H1 (cell line): ENCODE measurements at regions not wholly inside any gene's neighbourhood (a gene's known extent, or its start where the extent isn't known, plus 50 kb on each side); places are given as distances from the start of the nearest gene placed in this dataset.

Experiments
- CTCF ChIA-PET: fragments of 300-600 bp; sonication (Branson Sonifier 250); formaldehyde crosslinking; loops from one replicate; lab custom pipeline; 2021; ENCODE audit not compliant: partially characterized antibody; lab: Charles Lee
- POLR2A ChIA-PET: fragments of 300-600 bp; sonication (Branson Sonifier 250); formaldehyde crosslinking; loops from one replicate; lab custom pipeline; 2021; ENCODE audit warnings: inconsistent platforms; ENCODE audit not compliant: partially characterized antibody; lab: Charles Lee
- DNase-seq, 2 experiments: peaks; one replicate each; pipeline versions ENCODE4 v3.0.0 to v3.0.0-alpha.2; 2010 to 2022; ENCODE audit warnings: low spot score in 2 of 2, low read depth in 1 of 2, mixed read lengths in 1 of 2
- FAIRE-seq: peaks from 2 replicates; lab custom pipeline; 2011; peaks lifted over from hg19 to GRCh38; lab: Jason Lieb, UNC
- H2AFZ ChIP-seq: 2 replicates; pipeline ENCODE4 v1.8.1; 2012; ENCODE audit warnings: low read length, inconsistent platforms
- H2AK5ac ChIP-seq: 2 replicates; pipeline ENCODE4 v1.6.1; 2013; ENCODE audit warnings: low read depth, low read length
- H2BK120ac ChIP-seq: replicated peaks from 2 replicates; pipeline ENCODE3; 2013; ENCODE audit warnings: low read depth, low read length, inconsistent platforms
- H2BK12ac ChIP-seq: 2 replicates; pipeline ENCODE4 v1.6.1; 2013; ENCODE audit warnings: low read depth, low read length
- H2BK15ac ChIP-seq: 2 replicates; pipeline ENCODE4 v1.6.1; 2013; ENCODE audit warnings: low read length
- H2BK20ac ChIP-seq: 2 replicates; pipeline ENCODE4 v1.6.1; 2013; ENCODE audit warnings: low read length
- H2BK5ac ChIP-seq: 2 replicates; pipeline ENCODE4 v1.6.1; 2013; ENCODE audit warnings: low read depth, low read length
- H3K14ac ChIP-seq: 2 replicates; pipeline ENCODE4 v1.6.1; 2013; ENCODE audit warnings: inconsistent platforms; ENCODE audit not compliant: insufficient read length
- H3K18ac ChIP-seq: 2 replicates; pipeline ENCODE4 v1.6.1; 2013; ENCODE audit warnings: low read length; ENCODE audit errors: extremely low read depth
- H3K23ac ChIP-seq: 2 replicates; pipeline ENCODE4 v1.6.1; 2013; ENCODE audit warnings: inconsistent platforms; ENCODE audit not compliant: insufficient read length
- H3K23me2 ChIP-seq: 2 replicates; pipeline ENCODE4 v1.6.1; 2013; ENCODE audit warnings: low read depth, low read length
- H3K27ac ChIP-seq: 2 replicates; pipeline ENCODE4 v1.6.1; 2011; ENCODE audit warnings: low read depth, low read length, inconsistent platforms
- H3K27me3 ChIP-seq, 4 experiments: replicated peaks in 1 of 4; 1 replicate in 1 of 4; 2 replicates in 3 of 4; pipeline versions ENCODE4 v1.6.1 to v1.8.1; 2011 to 2013; ENCODE audit warnings: low read length in 3 of 4, mild to moderate bottlenecking in 3 of 4, inconsistent platforms in 2 of 4, mixed read lengths in 2 of 4, moderate library complexity in 1 of 4; ENCODE audit not compliant: control insufficient read depth in 3 of 4, insufficient read depth in 3 of 4; ENCODE audit errors: extremely low read depth in 1 of 4
- H3K36me3 ChIP-seq, 4 experiments: 2 replicates each; pipeline versions ENCODE4 v1.6.1 to v1.8.1; 2011 to 2013; ENCODE audit warnings: mild to moderate bottlenecking in 4 of 4, low read length in 3 of 4, moderate library complexity in 2 of 4, control low read depth in 1 of 4, inconsistent platforms in 1 of 4; ENCODE audit not compliant: insufficient read depth in 4 of 4, control insufficient read depth in 2 of 4
- H3K4ac ChIP-seq: replicated peaks from 2 replicates; pipeline ENCODE3; 2013; ENCODE audit warnings: low read length, low read depth, mixed read lengths, inconsistent platforms; ENCODE audit not compliant: insufficient read length
- H3K4me1 ChIP-seq, 4 experiments: replicated peaks in 1 of 4; 1 replicate in 1 of 4; 2 replicates in 3 of 4; pipeline versions ENCODE4 v1.6.1 to v1.8.1; 2011 to 2013; ENCODE audit warnings: low read length in 3 of 4, inconsistent platforms in 2 of 4, mixed read lengths in 1 of 4; ENCODE audit not compliant: insufficient read depth in 4 of 4, control insufficient read depth in 3 of 4
- H3K4me2 ChIP-seq, 2 experiments: 2 replicates each; pipeline versions ENCODE4 v1.6.1 to v1.8.1; 2011 to 2013; ENCODE audit warnings: low read depth in 2 of 2, low read length in 2 of 2, control low read depth in 1 of 2, inconsistent platforms in 1 of 2, mild to moderate bottlenecking in 1 of 2; ENCODE audit not compliant: insufficient read depth in 1 of 2
- H3K4me3 ChIP-seq, 4 experiments: fragments of 200-600, 300-600 bp in 1 of 4; sonication (generic), shearing (Covaris generic), sonication (Bioruptor Twin) in 1 of 4; 2 replicates each; pipeline versions ENCODE4 v1.5.1 to v1.8.1; 2011 to 2016; ENCODE audit warnings: low read length in 4 of 4, low read depth in 3 of 4, control low read depth in 2 of 4, inconsistent platforms in 2 of 4, mild to moderate bottlenecking in 2 of 4, mixed read lengths in 1 of 4, moderate library complexity in 1 of 4; ENCODE audit not compliant: insufficient read depth in 2 of 4; ENCODE audit errors: extremely low read depth in 1 of 4
- H3K56ac ChIP-seq: replicated peaks from 2 replicates; pipeline ENCODE3; 2013; ENCODE audit warnings: low read depth, mild to moderate bottlenecking, mixed read lengths, low read length, inconsistent platforms; ENCODE audit not compliant: insufficient read length
- H3K79me1 ChIP-seq: 2 replicates; pipeline ENCODE4 v1.6.1; 2013; ENCODE audit warnings: low read depth, low read length, control low read depth
- H3K79me2 ChIP-seq, 2 experiments: 2 replicates each; pipeline versions ENCODE4 v1.6.1 to v1.8.1; 2012 to 2013; ENCODE audit warnings: low read length in 2 of 2, mild to moderate bottlenecking in 2 of 2, inconsistent platforms in 1 of 2; ENCODE audit not compliant: insufficient read depth in 2 of 2, control insufficient read depth in 1 of 2
- H3K9ac ChIP-seq, 4 experiments: replicated peaks in 1 of 4; 1 replicate in 1 of 4; 2 replicates in 3 of 4; pipeline versions ENCODE4 v1.6.1 to v1.8.1; 2011 to 2013; ENCODE audit warnings: low read depth in 3 of 4, low read length in 3 of 4, control low read depth in 2 of 4, mild to moderate bottlenecking in 2 of 4, moderate library complexity in 2 of 4, inconsistent platforms in 1 of 4; ENCODE audit errors: extremely low read depth in 1 of 4
- H3K9me3 ChIP-seq, 2 experiments: 2 replicates each; pipeline versions ENCODE4 v1.6.1 to v1.8.1; 2012 to 2013; ENCODE audit warnings: mild to moderate bottlenecking in 2 of 2, moderate library complexity in 2 of 2, control low read depth in 1 of 2, inconsistent platforms in 1 of 2, low read depth in 1 of 2, low read length in 1 of 2, mixed read lengths in 1 of 2; ENCODE audit not compliant: insufficient read depth in 2 of 2
- H4K20me1 ChIP-seq, 2 experiments: replicated peaks in 1 of 2; 2 replicates each; pipeline versions ENCODE3 to v1.8.1; 2011 to 2013; ENCODE audit warnings: inconsistent platforms in 2 of 2, low read length in 2 of 2, mild to moderate bottlenecking in 1 of 2; ENCODE audit not compliant: insufficient read depth in 2 of 2, control insufficient read depth in 1 of 2
- H4K5ac ChIP-seq: 2 replicates; pipeline ENCODE4 v1.6.1; 2013; ENCODE audit warnings: low read length, low read depth, mixed read lengths, inconsistent platforms; ENCODE audit not compliant: insufficient read length
- H4K8ac ChIP-seq: 2 replicates; pipeline ENCODE4 v1.8.0; 2013; ENCODE audit warnings: mild to moderate bottlenecking, moderate library complexity, low read length, inconsistent platforms; ENCODE audit not compliant: insufficient read depth; ENCODE audit errors: extremely low read depth
- H4K91ac ChIP-seq: replicated peaks from 2 replicates; pipeline ENCODE3; 2013; ENCODE audit warnings: low read length, mixed read lengths, inconsistent platforms; ENCODE audit not compliant: insufficient read length
- ATF3 ChIP-seq: IDR thresholded peaks from 2 replicates; pipeline ENCODE4 v1.6.1; 2011; ENCODE audit warnings: low read depth, mild to moderate bottlenecking, low read length; ENCODE audit not compliant: insufficient read depth
- CEBPB ChIP-seq: IDR thresholded peaks from 2 replicates; pipeline ENCODE4 v1.6.1; 2012; ENCODE audit warnings: low read depth, low read length
- CHD1 ChIP-seq: IDR thresholded peaks from 2 replicates; pipeline ENCODE4 v1.6.1; 2012; ENCODE audit warnings: low read depth, low read length, improper control_type of control experiment
- CREB1 ChIP-seq: IDR thresholded peaks from 2 replicates; pipeline ENCODE4 v1.6.1; 2012; ENCODE audit warnings: inconsistent platforms
- E2F6 ChIP-seq: IDR thresholded peaks from 2 replicates; pipeline ENCODE4 v1.6.1; 2012; ENCODE audit warnings: inconsistent platforms
- EP300 ChIP-seq, 2 experiments: IDR thresholded peaks; 1 replicate in 1 of 2; 2 replicates in 1 of 2; pipeline ENCODE4 v1.6.1; 2011 to 2012; ENCODE audit warnings: low read depth in 2 of 2, low read length in 2 of 2, mild to moderate bottlenecking in 2 of 2, borderline replicate concordance in 1 of 2, inconsistent platforms in 1 of 2, moderate library complexity in 1 of 2
- FOSL1 ChIP-seq: IDR thresholded peaks from 2 replicates; pipeline ENCODE4 v1.6.1; 2011; ENCODE audit warnings: mild to moderate bottlenecking, low read depth, low read length, moderate library complexity; ENCODE audit not compliant: insufficient read depth
- POLR2AphosphoS5 ChIP-seq: IDR thresholded peaks from 2 replicates; pipeline ENCODE4 v1.6.1; 2011; ENCODE audit warnings: low read depth, low read length
- RXRA ChIP-seq: IDR thresholded peaks from 2 replicates; pipeline ENCODE4 v1.6.1; 2011; ENCODE audit warnings: low read depth, mild to moderate bottlenecking, low read length, moderate library complexity; ENCODE audit not compliant: insufficient read depth
- SIRT6 ChIP-seq: IDR thresholded peaks from one replicate; pipeline ENCODE4 v1.7.1; 2012; ENCODE audit warnings: low read length, inconsistent platforms
- SIX5 ChIP-seq: IDR thresholded peaks from 2 replicates; pipeline ENCODE4 v1.6.1; 2011; ENCODE audit warnings: mild to moderate bottlenecking, low read depth, low read length
- SP2 ChIP-seq: IDR thresholded peaks from 2 replicates; pipeline ENCODE4 v1.6.1; 2012; ENCODE audit warnings: mild to moderate bottlenecking, low read length, inconsistent platforms
- TEAD4 ChIP-seq: IDR thresholded peaks from 2 replicates; pipeline ENCODE4 v1.6.1; 2012; ENCODE audit warnings: low read depth, low read length, inconsistent platforms, mixed read lengths
- USF2 ChIP-seq: IDR thresholded peaks from 2 replicates; pipeline ENCODE4 v1.6.1; 2011; ENCODE audit warnings: low read length, improper control_type of control experiment
- WGBS, 2 experiments: shearing (Covaris generic) in 1 of 2; methylation state at CpG; one replicate each; pipeline versions ENCODE4 v1.1.6 to v1.1.7; 2013 to 2015; ENCODE audit warnings: low lambda C conversion rate in 2 of 2, mixed read lengths in 2 of 2, inconsistent platforms in 1 of 2, low coverage in 1 of 2, missing lambda C conversion rate in 1 of 2; ENCODE audit not compliant: insufficient replicate concordance in 2 of 2, insufficient coverage in 1 of 2, insufficient read length in 1 of 2; ENCODE audit errors: extremely low coverage in 1 of 2, missing lambda C conversion rate in 1 of 2; 5-methylcytosine and 5-hydroxymethylcytosine counted together

GRCh38 chr3:147775411-147775810 lies 366.2 kb downstream of the ZIC1 start:
- FAIRE-seq (no peak), DNase-seq (no peak)
- H3K27me3 ChIP-seq = peaks cover 0 to 1% (median 0%) of the 10 kb centered on the region in 4 experiments; a peak in 1 of 7 replicates
- H3K79me2 ChIP-seq = no peaks in the 10 kb centered on the region
- ChIA-PET POLR2A (no interaction called here), CTCF (interaction anchor here (0.6 to 0.8 kb wide), 2 partner anchors 30 to 42 kb away, joined by 3 to 5 read pairs; no protein-coding TSS in a partner anchor)
- H3K9ac ChIP-seq = no peak overlapping the region
- no peak overlapping the region for H2AK5ac ChIP-seq
- no peak overlapping the region for H2BK120ac ChIP-seq
- no peak overlapping the region for H3K27ac ChIP-seq
- H2BK12ac ChIP-seq = no peak overlapping the region
- no peak overlapping the region for H3K23ac ChIP-seq
- WGBS, 2 experiments = 96% methylated on average over 2 of the region's 2 CpGs; no CpG with 5 or more reads in 1 of the 2 experiments
- H3K18ac ChIP-seq = no peak overlapping the region
- no peak overlapping the region for H2BK20ac ChIP-seq
- H4K20me1 ChIP-seq = no peaks in the 10 kb centered on the region
- no peak overlapping the region for H3K4me2 ChIP-seq
- H4K5ac ChIP-seq = no peak overlapping the region
- no peak overlapping the region for H4K8ac ChIP-seq
- no peak overlapping the region for H2AFZ ChIP-seq
- H3K4me1 ChIP-seq = no peaks in the 10 kb centered on the region
- no peaks in the 10 kb centered on the region for H3K79me1 ChIP-seq
- no peak overlapping the region for H2BK5ac ChIP-seq
- no peak overlapping the region for H4K91ac ChIP-seq
- H3K36me3 ChIP-seq = no peaks in the 10 kb centered on the region
- H3K4ac ChIP-seq = no peak overlapping the region
- no peak overlapping the region for H3K14ac ChIP-seq
- H3K56ac ChIP-seq = no peak overlapping the region
- H3K23me2 ChIP-seq = no peaks in the 10 kb centered on the region
- no peaks in the 10 kb centered on the region for H3K9me3 ChIP-seq
- no peak overlapping the region for H3K4me3 ChIP-seq
- H2BK15ac ChIP-seq = no peak overlapping the region
- TF ChIP-seq SIX5 (no peak), CHD1 (no peak), EP300 (IDR thresholded peaks at IDR 0.05; ENCODE audit: borderline replicate concordance in 1 of 2, low read depth in 2 of 2, low read length in 2 of 2) (no peak), ATF3 (no peak), FOSL1 (no peak), TEAD4 (no peak), POLR2AphosphoS5 (no peak), RXRA (no peak), CEBPB (no peak), USF2 (no peak), E2F6 (no peak), SP2 (no peak), CREB1 (no peak), SIRT6 (no peak)
